Stimulated activated CD4-positive, alpha-beta T cell treated with anti-CD3 and anti-CD28 coated beads, Interleukin-2, amount 100 ng/mL, for 24 hours (primary cell): ENCODE measurements at regions not wholly inside any gene's neighbourhood (a gene's known extent, or its start where the extent isn't known, plus 50 kb on each side); places are given as distances from the start of the nearest gene placed in this dataset.
"Not testable (repeated sequence)": the region's sequence is repeated elsewhere in the genome, so short reads cannot be mapped to it uniquely, and the experiment has no call there.

Experiments used
- DNase-seq, 2 donors: peaks; one replicate each; pipeline ENCODE4 v3.0.0-alpha.2; 2020

DNA sequence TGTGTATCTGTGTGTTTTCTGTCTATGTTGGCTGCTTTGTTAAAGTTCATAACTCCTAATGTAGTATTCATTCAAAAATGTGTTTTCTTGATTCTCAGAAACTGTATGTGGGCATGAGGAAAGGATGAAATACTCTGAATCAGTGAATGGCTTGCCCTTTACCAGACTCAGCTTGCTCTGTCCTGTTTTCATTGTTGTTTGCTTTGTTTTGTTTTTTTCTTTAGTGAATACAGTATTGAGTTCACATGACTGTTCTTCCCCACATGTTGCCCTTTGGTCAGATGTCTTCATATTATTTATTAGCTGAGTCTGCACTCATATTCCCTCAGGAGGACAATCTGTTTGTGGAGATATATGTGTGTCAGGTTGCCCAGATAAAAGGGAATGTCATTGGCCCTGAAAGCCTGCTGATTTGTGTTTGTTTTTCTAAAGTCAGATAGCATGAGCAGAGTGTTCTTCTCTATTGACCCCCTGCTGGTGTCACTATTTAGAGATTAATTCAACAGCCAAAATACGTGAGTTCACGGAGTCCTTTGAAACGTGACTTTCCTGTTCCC is 1184.4 kb downstream of the RPA4 start:
- no peak for DNase-seq

DNA sequence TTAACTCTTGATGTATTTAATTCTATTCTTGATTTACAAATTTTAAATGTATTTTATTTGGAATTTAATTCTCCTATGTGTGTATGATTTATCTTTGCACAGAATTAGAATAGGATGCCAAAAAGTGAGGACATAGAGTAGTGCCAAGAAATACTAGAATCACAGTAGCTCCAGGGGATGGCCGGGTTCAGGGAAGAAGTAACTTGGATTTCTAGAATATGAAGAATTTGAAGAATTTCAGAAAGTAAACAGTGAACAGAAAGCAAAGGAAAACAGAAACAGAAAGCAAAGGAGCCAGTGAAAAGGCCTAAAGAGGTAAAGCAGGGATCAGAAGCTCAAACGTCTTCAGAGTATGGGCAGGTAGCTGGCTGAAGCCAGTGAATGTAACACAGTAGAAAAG is 1187.6 kb downstream of the RPA4 start:
- DNase-seq = no peak

- DNase-seq = no peak
Measured at GRCh38 chrX:98077440-98077839, 1193.7 kb downstream of the RPA4 start.

GRCh38 chrX:98111684-98112083 is 1228.0 kb downstream of the RPA4 start:
- DNase-seq = no peak

GRCh38 chrX:98114021-98114420 is 1230.3 kb downstream of the RPA4 start:
- no peak for DNase-seq

- DNase-seq = no peak
Measured at GRCh38 chrX:98141466-98141865, 1257.8 kb downstream of the RPA4 start.

- no peak for DNase-seq
Measured at GRCh38 chrX:98191003-98191402, 1307.3 kb downstream of the RPA4 start.

- no peak for DNase-seq
Measured at GRCh38 chrX:98194036-98194435, 1310.3 kb downstream of the RPA4 start.

- DNase-seq = no peak
Measured at GRCh38 chrX:98203800-98204199, 1320.1 kb downstream of the RPA4 start.

DNA sequence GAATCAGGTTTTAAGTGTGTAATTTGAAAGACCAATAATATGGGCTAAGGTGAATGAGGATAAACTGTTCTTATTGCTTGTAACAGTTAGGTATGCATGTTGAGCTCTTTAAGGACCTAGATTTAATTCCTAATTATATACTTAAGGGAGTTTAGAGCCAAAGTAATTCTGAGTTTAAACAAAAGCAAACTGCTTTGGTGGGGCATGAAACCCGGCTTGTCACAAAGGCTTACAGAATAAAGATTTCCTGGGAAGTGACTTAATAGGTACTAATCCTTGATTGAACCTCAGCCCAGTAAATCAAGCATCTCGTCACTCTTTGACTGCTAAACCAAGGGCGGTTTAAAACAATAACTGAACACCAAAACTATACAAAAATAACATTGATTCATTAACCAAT is 1324.2 kb downstream of the RPA4 start:
- DNase-seq = no peak

DNA sequence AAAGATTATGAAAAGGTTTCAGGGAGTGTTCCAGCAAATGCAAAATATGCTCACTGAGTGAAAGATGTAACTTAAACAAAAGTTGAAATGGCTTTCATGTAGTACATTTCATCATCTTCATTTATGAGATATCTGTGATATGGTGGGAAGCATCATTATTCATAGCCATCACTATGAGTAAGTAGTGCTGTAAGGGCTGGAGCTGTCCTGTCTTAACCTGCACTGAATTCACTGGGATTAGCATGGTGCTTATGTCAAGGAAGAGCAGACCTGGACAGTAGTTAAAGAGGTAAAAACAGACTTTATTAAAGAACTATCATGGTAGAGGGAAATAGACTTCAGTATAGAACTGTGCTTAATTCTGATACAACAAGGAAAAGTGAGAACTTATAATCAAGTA is 1347.3 kb downstream of the RPA4 start:
- no peak for DNase-seq

GRCh38 chrX:98240061-98240460 is 1356.4 kb downstream of the RPA4 start:
- DNase-seq = not testable (repeated sequence)

- DNase-seq = no peak
Measured at GRCh38 chrX:98263135-98263534, 1379.4 kb downstream of the RPA4 start.

GRCh38 chrX:98289726-98290125 is 1406.0 kb downstream of the RPA4 start:
- no peak for DNase-seq

DNA sequence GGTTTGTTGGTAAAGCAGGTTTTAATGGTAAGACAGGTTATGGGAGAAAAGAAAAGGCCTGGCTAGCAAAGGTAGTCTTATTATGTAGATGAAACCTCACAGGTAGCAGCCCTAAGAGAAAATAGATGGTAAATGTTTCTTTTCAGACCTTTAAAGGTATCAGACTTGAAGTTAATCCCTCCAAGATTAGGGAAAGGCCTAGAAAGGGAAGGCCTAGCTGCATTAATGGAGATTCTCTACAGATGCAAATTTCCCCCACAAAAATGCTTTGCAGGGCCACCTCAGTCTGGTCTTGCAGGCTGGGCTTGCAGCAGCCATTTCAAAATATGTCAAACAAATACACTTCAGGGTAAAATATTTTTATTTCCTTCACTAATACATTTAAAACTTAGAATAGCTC is 1410.6 kb downstream of the RPA4 start:
- DNase-seq = no peak

- no peak for DNase-seq
Measured at GRCh38 chrX:98296129-98296528, 1412.4 kb downstream of the RPA4 start.

DNA sequence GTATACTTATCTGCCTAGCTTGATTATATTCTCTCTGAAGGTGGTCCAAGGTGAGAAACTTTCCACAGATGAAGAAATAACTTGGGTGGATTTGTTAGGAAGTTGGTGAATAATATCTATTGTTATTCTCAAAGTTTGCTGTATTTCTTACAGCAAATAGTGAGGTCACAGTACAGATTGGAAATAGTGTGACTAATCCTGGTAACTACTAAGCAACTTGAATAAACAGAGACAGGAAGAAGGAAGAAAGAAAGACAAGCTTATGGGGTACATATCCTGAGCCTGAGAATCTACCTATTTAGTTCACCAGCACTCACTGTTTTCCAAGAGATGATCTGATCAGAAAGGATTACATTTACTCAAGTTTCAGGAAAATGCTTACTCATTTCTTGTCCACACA is 1416.1 kb downstream of the RPA4 start:
- DNase-seq = no peak

DNA sequence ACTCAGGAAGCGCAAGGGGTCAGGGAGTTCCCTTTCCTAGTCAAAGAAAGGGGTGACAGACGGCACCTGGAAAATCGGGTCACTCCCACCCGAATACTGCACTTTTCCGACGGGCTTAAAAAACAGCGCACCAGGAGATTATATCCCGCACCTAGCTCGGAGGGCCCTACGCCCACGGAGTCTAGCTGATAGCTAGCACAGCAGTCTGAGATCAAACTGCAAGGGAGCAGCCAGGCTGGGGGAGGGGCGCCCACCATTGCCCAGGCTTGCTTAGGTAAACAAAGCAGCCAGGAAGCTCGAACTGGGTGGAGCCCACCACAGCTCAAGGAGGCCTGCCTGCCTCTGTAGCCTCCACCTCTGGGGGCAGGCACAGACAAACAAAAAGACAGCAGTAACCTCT is 1416.8 kb downstream of the RPA4 start:
- not testable (repeated sequence) for DNase-seq

DNA sequence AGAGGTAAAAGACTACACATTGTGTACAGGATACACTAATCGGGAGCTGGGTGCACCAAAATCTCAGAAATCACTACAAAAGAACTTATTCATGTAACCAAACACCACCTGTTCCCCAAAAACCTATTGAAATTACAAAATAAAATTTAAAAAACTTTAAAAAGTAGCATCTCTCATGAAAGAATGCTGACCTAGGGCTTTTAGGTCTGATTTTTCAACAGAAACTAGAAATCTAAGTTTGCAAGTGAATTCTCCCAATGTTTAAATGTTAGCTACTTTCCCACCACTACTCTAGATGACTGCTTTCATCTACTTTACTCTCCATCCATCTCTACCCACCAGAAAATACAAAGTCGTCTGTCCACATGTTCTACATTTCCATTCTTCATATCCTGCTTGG is 1447.7 kb downstream of the RPA4 start:
- DNase-seq = no peak

DNA sequence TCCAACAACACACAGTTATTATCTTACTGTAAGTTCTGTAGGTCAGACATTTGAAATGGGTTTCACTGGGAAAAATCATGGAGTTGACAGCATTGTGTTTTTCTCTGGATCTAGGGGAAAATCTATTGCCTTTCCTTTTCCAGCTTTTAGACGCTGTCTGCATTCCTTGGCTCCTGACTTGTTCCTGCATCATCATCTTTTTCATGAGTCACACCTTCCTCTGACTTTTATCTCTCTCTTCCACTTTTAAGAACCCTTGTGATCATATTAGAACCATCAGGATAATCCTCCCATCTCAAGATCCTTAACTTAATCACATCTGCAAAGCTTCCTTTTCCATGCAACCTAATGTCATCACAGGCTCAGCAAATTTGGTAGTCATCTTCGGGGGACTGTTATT is 1454.8 kb downstream of the RPA4 start:
- DNase-seq = no peak

- no peak for DNase-seq
Measured at GRCh38 chrX:98350940-98351339, 1467.2 kb downstream of the RPA4 start.

- DNase-seq = no peak
Measured at GRCh38 chrX:98357146-98357545, 1473.4 kb downstream of the RPA4 start.

GRCh38 chrX:98362630-98363029 is 1478.9 kb downstream of the RPA4 start:
- no peak for DNase-seq

DNA sequence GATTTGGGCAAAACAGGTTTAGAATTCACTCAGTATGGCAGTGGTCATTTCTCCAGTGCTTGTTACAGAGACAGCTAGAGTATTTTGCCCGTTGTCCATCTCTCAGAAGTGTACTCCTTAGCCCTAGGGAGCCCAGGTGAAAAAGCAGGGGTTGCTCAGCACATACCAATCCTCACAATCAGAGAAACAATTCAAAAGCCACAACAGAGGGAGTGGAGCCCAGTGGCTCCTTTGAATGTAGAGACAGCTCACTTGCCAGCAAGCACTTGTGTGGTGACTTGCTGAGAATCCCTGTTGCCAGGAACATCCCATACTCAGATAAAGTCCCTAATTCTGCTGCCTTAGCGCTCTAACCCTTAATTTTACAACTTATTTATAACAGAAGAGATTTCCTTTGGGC is 1488.3 kb downstream of the RPA4 start:
- no peak for DNase-seq

GRCh38 chrX:98379134-98379533 is 1495.4 kb downstream of the RPA4 start:
- no peak for DNase-seq

DNA sequence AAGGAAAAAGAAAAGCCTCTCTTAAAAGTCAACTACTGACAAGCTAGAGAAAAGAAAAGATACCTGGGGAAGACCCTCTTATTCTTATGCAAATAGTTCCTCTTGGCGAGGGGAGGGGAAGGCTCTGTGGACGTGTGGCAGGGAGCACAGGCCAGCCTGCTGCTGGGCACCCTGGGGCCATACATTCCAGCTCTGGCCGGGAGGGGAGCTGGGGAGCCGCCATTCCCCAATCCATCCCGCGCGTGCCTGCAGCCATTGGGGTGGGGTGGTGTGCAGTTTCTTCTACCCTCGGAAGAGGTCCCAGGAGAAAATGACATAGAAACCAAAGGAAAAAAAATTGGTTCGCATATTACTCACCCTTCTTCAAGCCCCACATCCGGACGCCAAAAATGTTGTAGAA is 1496.4 kb downstream of the RPA4 start:
- no peak for DNase-seq
